ENCODE measurements at regions not wholly inside any gene's neighbourhood (a gene's known extent, or its start where the extent isn't known, plus 50 kb on each side); places are given as distances from the start of the nearest gene placed in this dataset.

GRCh38 chr5:15285901-15286583 is 213.9 kb upstream of the FBXL7 start:
- Histone ChIP-seq H3K36me3 (ENCODE audit: control insufficient read depth, insufficient read depth, low read length) (no peaks in the 10 kb centered on the region), H3K9ac (ENCODE audit: insufficient read depth, low read length) (no peak overlapping the region), H3K27me3 (ENCODE audit: control insufficient read depth, insufficient read depth, low read length) (no peaks in the 10 kb centered on the region), H3K4me3 (replicated peaks in 1 of 4; ENCODE audit: control extremely low read depth in 1 of 4, insufficient read depth in 1 of 4, low read depth in 3 of 4, low read length in 4 of 4) (no peak overlapping the region), H3K9me3 (ENCODE audit: control insufficient read depth, insufficient read depth, low read depth, low read length) (no peaks in the 10 kb centered on the region), H3K4me1 (ENCODE audit: control insufficient read depth, extremely low read depth, insufficient read depth, low read length) (peaks cover 10% of the 10 kb centered on the region), H3K79me2 (ENCODE audit: control insufficient read depth, insufficient read depth, low read length) (no peaks in the 10 kb centered on the region), H3K4me2 (ENCODE audit: extremely low read depth, insufficient read depth, low read length) (peak overlapping the region; percentile 54), H3K27ac (ENCODE audit: insufficient read depth, low read length) (peak overlapping the region; percentile 30), H2AFZ (ENCODE audit: low read length) (peak overlapping the region; percentile 66), H4K20me1 (ENCODE audit: control insufficient read depth, extremely low read depth, insufficient read depth, low read length) (no peaks in the 10 kb centered on the region)
- TF ChIP-seq EZH2 (IDR thresholded peaks at IDR 0.05; ENCODE audit: low read length, missing control alignments) (no peak), CTCF (conservative IDR thresholded peaks at IDR 0.05 in 1 of 2, IDR thresholded peaks at IDR 0.05 in 1 of 2; ENCODE audit: low read depth in 1 of 2, low read length in 2 of 2) (no peak)
- peak; percentile 9 to 69 for DNase-seq (ENCODE audit: low read depth in 2 of 2)

DNA sequence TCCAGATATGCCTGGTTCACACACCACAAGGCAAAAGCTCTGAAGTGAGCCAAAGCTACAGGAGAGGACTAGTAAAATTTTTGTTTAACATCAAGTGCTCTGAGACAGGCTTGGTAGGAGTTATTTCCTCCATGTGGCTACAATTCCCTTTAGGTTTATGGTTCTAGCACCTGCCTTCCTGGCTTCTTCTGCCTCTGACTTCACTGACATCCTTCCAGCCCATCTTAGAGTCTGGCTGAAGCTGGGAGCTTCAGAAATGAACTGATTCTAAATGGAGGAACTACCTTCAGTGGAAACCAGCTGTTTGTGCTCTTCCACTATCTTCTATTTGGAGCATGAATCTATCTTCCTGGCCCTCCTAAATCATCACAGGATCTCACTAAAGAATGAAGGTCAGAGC is 215.3 kb upstream of the FBXL7 start:
- peaks cover 10% of the 10 kb centered on the region for H3K4me1 ChIP-seq (ENCODE audit: control insufficient read depth, extremely low read depth, insufficient read depth, low read length)
- H3K27me3 ChIP-seq (ENCODE audit: control insufficient read depth, insufficient read depth, low read length): no peaks in the 10 kb centered on the region
- H3K27ac ChIP-seq (ENCODE audit: insufficient read depth, low read length): no peak overlapping the region

GRCh38 chr5:15283076-15283475 is 216.9 kb upstream of the FBXL7 start:
- no peak for TF ChIP-seq CTCF (conservative IDR thresholded peaks at IDR 0.05 in 1 of 2, IDR thresholded peaks at IDR 0.05 in 1 of 2; ENCODE audit: low read depth in 1 of 2, low read length in 2 of 2)
- no peak for TF ChIP-seq EZH2 (IDR thresholded peaks at IDR 0.05; ENCODE audit: low read length, missing control alignments)
- Histone ChIP-seq H3K36me3 (ENCODE audit: control insufficient read depth, insufficient read depth, low read length) (no peaks in the 10 kb centered on the region), H3K4me1 (ENCODE audit: control insufficient read depth, extremely low read depth, insufficient read depth, low read length) (peaks cover 10% of the 10 kb centered on the region), H3K4me3 (replicated peaks in 1 of 4; ENCODE audit: control extremely low read depth in 1 of 4, insufficient read depth in 1 of 4, low read depth in 3 of 4, low read length in 4 of 4) (no peak overlapping the region), H3K27ac (ENCODE audit: insufficient read depth, low read length) (no peak overlapping the region), H3K4me2 (ENCODE audit: extremely low read depth, insufficient read depth, low read length) (no peak overlapping the region), H4K20me1 (ENCODE audit: control insufficient read depth, extremely low read depth, insufficient read depth, low read length) (no peaks in the 10 kb centered on the region), H3K9me3 (ENCODE audit: control insufficient read depth, insufficient read depth, low read depth, low read length) (no peaks in the 10 kb centered on the region), H2AFZ (ENCODE audit: low read length) (no peak overlapping the region), H3K27me3 (ENCODE audit: control insufficient read depth, insufficient read depth, low read length) (no peaks in the 10 kb centered on the region), H3K9ac (ENCODE audit: insufficient read depth, low read length) (no peak overlapping the region), H3K79me2 (ENCODE audit: control insufficient read depth, insufficient read depth, low read length) (no peaks in the 10 kb centered on the region)
- no peak for DNase-seq (ENCODE audit: low read depth in 2 of 2)

More for the DNA sequence above, 215.3 kb upstream of the FBXL7 start:
- H4K20me1 ChIP-seq (ENCODE audit: control insufficient read depth, extremely low read depth, insufficient read depth, low read length): no peaks in the 10 kb centered on the region
- no peak for DNase-seq (ENCODE audit: low read depth in 2 of 2)
- H3K9ac ChIP-seq (ENCODE audit: insufficient read depth, low read length): no peak overlapping the region
- H3K4me3 ChIP-seq (replicated peaks in 1 of 4; ENCODE audit: control extremely low read depth in 1 of 4, insufficient read depth in 1 of 4, low read depth in 3 of 4, low read length in 4 of 4): no peak overlapping the region
- H3K79me2 ChIP-seq (ENCODE audit: control insufficient read depth, insufficient read depth, low read length): no peaks in the 10 kb centered on the region
- no peak overlapping the region for H3K4me2 ChIP-seq (ENCODE audit: extremely low read depth, insufficient read depth, low read length)
- H2AFZ ChIP-seq (ENCODE audit: low read length): no peak overlapping the region
- TF ChIP-seq CTCF (conservative IDR thresholded peaks at IDR 0.05 in 1 of 2, IDR thresholded peaks at IDR 0.05 in 1 of 2; ENCODE audit: low read depth in 1 of 2, low read length in 2 of 2) (no peak), EZH2 (IDR thresholded peaks at IDR 0.05; ENCODE audit: low read length, missing control alignments) (no peak)
- no peaks in the 10 kb centered on the region for H3K36me3 ChIP-seq (ENCODE audit: control insufficient read depth, insufficient read depth, low read length)
- H3K9me3 ChIP-seq (ENCODE audit: control insufficient read depth, insufficient read depth, low read depth, low read length): no peaks in the 10 kb centered on the region
